ENCODE measurements at regions not wholly inside any gene's neighbourhood (a gene's known extent, or its start where the extent isn't known, plus 50 kb on each side); places are given as distances from the start of the nearest gene placed in this dataset.

- H3K4me3 Mint-ChIP-seq = no peak overlapping the region
- no peak for DNase-seq (ENCODE audit: low spot score)
Observed at GRCh38 chr1:218538341-218538740, 193.2 kb downstream of the TGFB2 start.

GRCh38 chr1:218546314-218546713 is 201.2 kb downstream of the TGFB2 start:
- Mint-ChIP-seq H3K4me3 (no peak overlapping the region), H3K9me3 (no peaks in the 10 kb centered on the region), H3K4me1 (ENCODE audit: low read depth) (no peaks in the 10 kb centered on the region), H3K27me3 (ENCODE audit: low read depth) (no peaks in the 10 kb centered on the region), H3K36me3 (ENCODE audit: low read depth) (no peaks in the 10 kb centered on the region), H3K27ac (no peak overlapping the region)
- DNase-seq (ENCODE audit: low spot score) = no peak

More at GRCh38 chr1:218538341-218538740, 193.2 kb downstream of the TGFB2 start:
- Mint-ChIP-seq H3K9me3 (no peaks in the 10 kb centered on the region), H3K36me3 (ENCODE audit: low read depth) (no peaks in the 10 kb centered on the region), H3K4me1 (ENCODE audit: low read depth) (no peaks in the 10 kb centered on the region), H3K27me3 (ENCODE audit: low read depth) (no peaks in the 10 kb centered on the region), H3K27ac (no peak overlapping the region)

- Mint-ChIP-seq H3K27ac (no peak overlapping the region), H3K4me1 (ENCODE audit: low read depth) (no peaks in the 10 kb centered on the region), H3K27me3 (ENCODE audit: low read depth) (no peaks in the 10 kb centered on the region), H3K9me3 (no peaks in the 10 kb centered on the region), H3K36me3 (ENCODE audit: low read depth) (no peaks in the 10 kb centered on the region), H3K4me3 (no peak overlapping the region)
- DNase-seq (ENCODE audit: low spot score) = no peak
Observed at GRCh38 chr1:218547957-218548730, 203.0 kb downstream of the TGFB2 start.

GRCh38 chr1:218548764-218549163 is 203.6 kb downstream of the TGFB2 start:
- Mint-ChIP-seq H3K4me3 (no peak overlapping the region), H3K27ac (no peak overlapping the region), H3K36me3 (ENCODE audit: low read depth) (no peaks in the 10 kb centered on the region), H3K9me3 (no peaks in the 10 kb centered on the region), H3K27me3 (ENCODE audit: low read depth) (no peaks in the 10 kb centered on the region), H3K4me1 (ENCODE audit: low read depth) (no peaks in the 10 kb centered on the region)
- no peak for DNase-seq (ENCODE audit: low spot score)

- H3K27me3 Mint-ChIP-seq (ENCODE audit: low read depth) = no peaks in the 10 kb centered on the region
- no peak overlapping the region for H3K27ac Mint-ChIP-seq
- no peaks in the 10 kb centered on the region for H3K9me3 Mint-ChIP-seq
- no peak for DNase-seq (ENCODE audit: low spot score)
- no peak overlapping the region for H3K4me3 Mint-ChIP-seq
- no peaks in the 10 kb centered on the region for H3K4me1 Mint-ChIP-seq (ENCODE audit: low read depth)
- no peaks in the 10 kb centered on the region for H3K36me3 Mint-ChIP-seq (ENCODE audit: low read depth)
Observed at GRCh38 chr1:218553197-218553596, 208.1 kb downstream of the TGFB2 start.

GRCh38 chr1:218556016-218556415 is 210.9 kb downstream of the TGFB2 start:
- Mint-ChIP-seq H3K9me3 (no peaks in the 10 kb centered on the region), H3K36me3 (ENCODE audit: low read depth) (no peaks in the 10 kb centered on the region), H3K27me3 (ENCODE audit: low read depth) (no peaks in the 10 kb centered on the region), H3K4me1 (ENCODE audit: low read depth) (no peaks in the 10 kb centered on the region), H3K27ac (no peak overlapping the region), H3K4me3 (no peak overlapping the region)
- no peak for DNase-seq (ENCODE audit: low spot score)

- Mint-ChIP-seq H3K4me3 (no peak overlapping the region), H3K27me3 (ENCODE audit: low read depth) (no peaks in the 10 kb centered on the region), H3K27ac (no peak overlapping the region), H3K36me3 (ENCODE audit: low read depth) (no peaks in the 10 kb centered on the region), H3K4me1 (ENCODE audit: low read depth) (no peaks in the 10 kb centered on the region), H3K9me3 (no peaks in the 10 kb centered on the region)
- no peak for DNase-seq (ENCODE audit: low spot score)
Observed at GRCh38 chr1:218557731-218558130, 212.6 kb downstream of the TGFB2 start.

GRCh38 chr1:218558271-218558810 is 213.2 kb downstream of the TGFB2 start:
- H3K36me3 Mint-ChIP-seq (ENCODE audit: low read depth) = no peaks in the 10 kb centered on the region
- H3K4me1 Mint-ChIP-seq (ENCODE audit: low read depth) = no peaks in the 10 kb centered on the region
- H3K4me3 Mint-ChIP-seq = no peak overlapping the region
- DNase-seq (ENCODE audit: low spot score) = no peak
- H3K9me3 Mint-ChIP-seq = no peaks in the 10 kb centered on the region
- no peaks in the 10 kb centered on the region for H3K27me3 Mint-ChIP-seq (ENCODE audit: low read depth)
- H3K27ac Mint-ChIP-seq = no peak overlapping the region

GRCh38 chr1:218565377-218565776 is 220.2 kb downstream of the TGFB2 start:
- H3K27ac Mint-ChIP-seq = no peak overlapping the region
- H3K36me3 Mint-ChIP-seq (ENCODE audit: low read depth) = no peaks in the 10 kb centered on the region
- no peaks in the 10 kb centered on the region for H3K27me3 Mint-ChIP-seq (ENCODE audit: low read depth)
- H3K4me1 Mint-ChIP-seq (ENCODE audit: low read depth) = no peaks in the 10 kb centered on the region
- no peak for DNase-seq (ENCODE audit: low spot score)
- H3K4me3 Mint-ChIP-seq = no peak overlapping the region
- no peaks in the 10 kb centered on the region for H3K9me3 Mint-ChIP-seq

GRCh38 chr1:218568962-218569550 is 223.9 kb downstream of the TGFB2 start:
- no peaks in the 10 kb centered on the region for H3K36me3 Mint-ChIP-seq (ENCODE audit: low read depth)
- H3K27me3 Mint-ChIP-seq (ENCODE audit: low read depth) = no peaks in the 10 kb centered on the region
- H3K4me1 Mint-ChIP-seq (ENCODE audit: low read depth) = no peaks in the 10 kb centered on the region
- no peaks in the 10 kb centered on the region for H3K9me3 Mint-ChIP-seq
- H3K27ac Mint-ChIP-seq = no peak overlapping the region
- H3K4me3 Mint-ChIP-seq = no peak overlapping the region
- no peak for DNase-seq (ENCODE audit: low spot score)

GRCh38 chr1:218570456-218570855 is 225.3 kb downstream of the TGFB2 start:
- Mint-ChIP-seq H3K27me3 (ENCODE audit: low read depth) (no peaks in the 10 kb centered on the region), H3K36me3 (ENCODE audit: low read depth) (no peaks in the 10 kb centered on the region), H3K4me3 (no peak overlapping the region), H3K4me1 (ENCODE audit: low read depth) (no peaks in the 10 kb centered on the region), H3K27ac (no peak overlapping the region), H3K9me3 (no peaks in the 10 kb centered on the region)
- DNase-seq (ENCODE audit: low spot score) = no peak

GRCh38 chr1:218571491-218571890 is 226.4 kb downstream of the TGFB2 start:
- H3K36me3 Mint-ChIP-seq (ENCODE audit: low read depth) = no peaks in the 10 kb centered on the region
- H3K27ac Mint-ChIP-seq = no peak overlapping the region
- no peaks in the 10 kb centered on the region for H3K9me3 Mint-ChIP-seq
- no peaks in the 10 kb centered on the region for H3K27me3 Mint-ChIP-seq (ENCODE audit: low read depth)
- no peaks in the 10 kb centered on the region for H3K4me1 Mint-ChIP-seq (ENCODE audit: low read depth)
- no peak for DNase-seq (ENCODE audit: low spot score)
- no peak overlapping the region for H3K4me3 Mint-ChIP-seq

- Mint-ChIP-seq H3K27me3 (ENCODE audit: low read depth) (no peaks in the 10 kb centered on the region), H3K4me1 (ENCODE audit: low read depth) (no peaks in the 10 kb centered on the region), H3K36me3 (ENCODE audit: low read depth) (no peaks in the 10 kb centered on the region), H3K27ac (no peak overlapping the region), H3K9me3 (no peaks in the 10 kb centered on the region), H3K4me3 (no peak overlapping the region)
- no peak for DNase-seq (ENCODE audit: low spot score)
Observed at GRCh38 chr1:218572050-218572449, 226.9 kb downstream of the TGFB2 start.

- no peaks in the 10 kb centered on the region for H3K36me3 Mint-ChIP-seq (ENCODE audit: low read depth)
- no peak overlapping the region for H3K4me3 Mint-ChIP-seq
- no peaks in the 10 kb centered on the region for H3K27me3 Mint-ChIP-seq (ENCODE audit: low read depth)
- no peak for DNase-seq (ENCODE audit: low spot score)
- no peaks in the 10 kb centered on the region for H3K4me1 Mint-ChIP-seq (ENCODE audit: low read depth)
- no peak overlapping the region for H3K27ac Mint-ChIP-seq
- H3K9me3 Mint-ChIP-seq = no peaks in the 10 kb centered on the region
Observed at GRCh38 chr1:218573925-218574324, 228.8 kb downstream of the TGFB2 start.

Measured in T-helper 2 cell treated with Interferon-gamma antibody and Interleukin-4, amounts not matched to agents 5 μg/mL and 100 μg/mL, for 36 hours (primary cell).